ENCODE measurements at regions not wholly inside any gene's neighbourhood (a gene's known extent, or its start where the extent isn't known, plus 50 kb on each side); places are given as distances from the start of the nearest gene placed in this dataset.

- TF ChIP-seq CTCF (conservative IDR thresholded peaks at IDR 0.05 in 1 of 2, IDR thresholded peaks at IDR 0.05 in 1 of 2; ENCODE audit: extremely low read depth in 1 of 2, insufficient read depth in 1 of 2, low read depth in 1 of 2, low read length in 2 of 2) = no peak
- TF ChIP-seq EZH2 (IDR thresholded peaks at IDR 0.05; ENCODE audit: borderline replicate concordance, low read length) = no peak
Observed at GRCh38 chr18:68284236-68284780, 430.6 kb downstream of the TMX3 start.

Data from mammary epithelial cell (primary cell).